Stimulated activated naive CD8-positive, alpha-beta T cell treated with anti-CD3 and anti-CD28 coated beads, Interleukin-15, Interleukin-2, amounts not matched to agents 100 U/mL and 50 U/mL, for 24 hours (primary cell): ENCODE measurements at regions not wholly inside any gene's neighbourhood (a gene's known extent, or its start where the extent isn't known, plus 50 kb on each side); places are given as distances from the start of the nearest gene placed in this dataset.

Source experiments
- ATAC-seq: fragments of 150-1000 bp; cut with Tn5 transposase; one replicate; pipeline ENCODE4 v1.10.0; 2021
- DNase-seq: peaks from one replicate; pipeline ENCODE4 v3.0.0; 2021

DNA sequence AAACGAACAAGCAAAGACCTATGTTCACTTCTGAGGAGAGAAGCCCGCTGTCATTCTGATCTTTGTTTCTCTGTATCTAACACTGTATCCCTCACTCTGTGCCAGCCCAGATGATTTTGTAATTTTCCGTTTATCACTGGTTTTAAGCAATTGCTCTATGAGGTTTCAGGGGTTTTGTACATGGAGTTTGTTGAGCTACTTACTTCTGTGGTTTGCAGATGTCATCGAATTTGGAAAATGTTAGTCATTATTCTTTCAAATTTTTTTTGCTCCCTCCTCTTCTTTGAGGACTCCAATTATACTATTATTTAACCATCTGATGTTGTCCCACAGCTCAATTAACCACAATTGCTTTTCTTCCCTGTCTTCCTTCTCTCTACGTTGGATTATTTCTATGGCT is 650.9 kb upstream of the IGFBP3 start:
- DNase-seq, result no peak

GRCh38 chr7:46569133-46569465 is 648.0 kb upstream of the IGFBP3 start:
- DNase-seq, result no peak
- ATAC-seq, result no peak

More for the DNA sequence above, 650.9 kb upstream of the IGFBP3 start:
- ATAC-seq, result no peak

GRCh38 chr7:46568420-46569132 is 647.5 kb upstream of the IGFBP3 start:
- no peak for DNase-seq
- ATAC-seq, result no peak

DNA sequence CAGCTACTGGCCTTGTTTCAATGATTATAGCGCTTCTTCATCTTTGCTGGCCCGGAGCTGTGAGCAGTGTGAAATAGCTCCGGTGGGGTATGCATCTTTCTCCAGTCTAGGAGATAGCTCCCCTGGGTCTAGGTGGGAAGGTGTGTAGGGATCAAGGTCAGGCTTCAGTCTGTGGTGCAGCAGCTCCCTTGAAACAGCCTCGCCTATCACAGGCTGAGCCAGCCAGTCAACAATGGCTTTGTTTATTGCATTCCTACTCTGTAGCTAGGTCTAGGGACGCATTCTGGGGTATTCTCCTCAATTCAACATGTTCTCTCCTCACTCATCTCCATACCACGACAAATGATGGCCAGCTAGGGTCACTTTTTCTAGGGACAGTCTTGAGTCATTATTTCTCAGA is 646.8 kb upstream of the IGFBP3 start:
- DNase-seq (no peak), ATAC-seq (no peak)

DNA sequence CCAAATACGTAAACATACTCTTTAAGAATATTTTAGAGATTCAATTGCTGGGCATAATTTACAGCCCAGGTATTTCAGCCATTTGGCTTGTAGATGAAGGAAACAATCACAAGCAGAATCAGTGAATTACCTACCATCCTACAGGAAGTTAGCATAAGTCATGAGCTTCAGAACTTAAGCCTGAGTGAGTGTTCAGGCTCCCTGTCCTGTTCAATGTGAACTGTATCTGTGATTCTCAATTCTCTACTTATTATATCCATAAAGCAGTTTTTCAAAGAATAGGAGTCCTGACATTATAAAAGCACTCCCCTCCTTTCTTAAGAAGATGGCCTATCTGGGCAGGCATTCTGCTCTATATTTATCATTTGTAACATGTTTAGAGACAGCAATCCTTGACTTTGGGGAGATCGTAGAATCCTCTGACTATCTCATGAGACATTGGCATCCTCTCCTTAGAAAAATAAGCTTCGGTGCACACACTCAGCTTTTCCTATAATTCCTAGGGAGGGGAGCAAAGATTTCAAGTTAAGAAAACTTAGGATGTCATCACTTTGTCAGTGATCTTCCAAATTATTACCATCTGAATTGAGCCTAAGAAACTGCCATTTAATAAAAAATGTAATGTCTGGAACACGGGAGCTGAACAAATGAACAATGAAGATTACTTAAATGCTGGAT is 645.2 kb upstream of the IGFBP3 start:
- DNase-seq (no peak), ATAC-seq (no peak)

- ATAC-seq (no peak), DNase-seq (no peak)
These were observed 644.4 kb upstream of the IGFBP3 start for GRCh38 chr7:46565253-46566096.

DNA sequence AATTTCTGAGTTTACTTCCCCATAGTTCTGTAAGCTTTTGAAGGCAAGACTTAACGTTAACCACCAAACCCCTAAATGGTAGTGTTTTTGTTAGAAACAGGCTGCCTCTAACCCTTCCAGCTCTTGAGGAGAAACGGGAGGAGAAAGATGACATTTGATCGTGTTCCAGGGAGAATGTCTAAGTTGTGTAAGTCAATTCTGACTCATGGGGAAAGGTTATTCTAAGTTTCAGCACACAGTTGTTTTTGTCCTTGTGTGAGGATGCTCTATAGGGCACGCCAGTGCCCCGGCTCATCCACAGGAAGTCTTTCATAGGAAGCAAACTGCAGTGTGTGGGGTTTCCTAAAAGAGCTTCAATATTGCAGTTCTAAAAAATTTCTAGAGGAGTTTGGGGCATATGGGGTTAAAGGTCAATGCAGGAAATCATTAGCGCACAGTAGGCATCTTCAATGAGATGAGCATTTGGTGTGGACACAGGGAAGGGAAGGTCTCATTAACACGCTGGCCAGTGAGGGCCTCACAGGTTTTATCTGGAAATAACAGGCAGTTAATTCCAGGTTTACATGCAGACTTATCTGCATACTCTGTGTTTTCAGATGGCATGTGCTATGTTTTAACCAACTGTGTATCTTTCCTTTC is 638.2 kb upstream of the IGFBP3 start:
- ATAC-seq (no peak), DNase-seq (no peak)

DNA sequence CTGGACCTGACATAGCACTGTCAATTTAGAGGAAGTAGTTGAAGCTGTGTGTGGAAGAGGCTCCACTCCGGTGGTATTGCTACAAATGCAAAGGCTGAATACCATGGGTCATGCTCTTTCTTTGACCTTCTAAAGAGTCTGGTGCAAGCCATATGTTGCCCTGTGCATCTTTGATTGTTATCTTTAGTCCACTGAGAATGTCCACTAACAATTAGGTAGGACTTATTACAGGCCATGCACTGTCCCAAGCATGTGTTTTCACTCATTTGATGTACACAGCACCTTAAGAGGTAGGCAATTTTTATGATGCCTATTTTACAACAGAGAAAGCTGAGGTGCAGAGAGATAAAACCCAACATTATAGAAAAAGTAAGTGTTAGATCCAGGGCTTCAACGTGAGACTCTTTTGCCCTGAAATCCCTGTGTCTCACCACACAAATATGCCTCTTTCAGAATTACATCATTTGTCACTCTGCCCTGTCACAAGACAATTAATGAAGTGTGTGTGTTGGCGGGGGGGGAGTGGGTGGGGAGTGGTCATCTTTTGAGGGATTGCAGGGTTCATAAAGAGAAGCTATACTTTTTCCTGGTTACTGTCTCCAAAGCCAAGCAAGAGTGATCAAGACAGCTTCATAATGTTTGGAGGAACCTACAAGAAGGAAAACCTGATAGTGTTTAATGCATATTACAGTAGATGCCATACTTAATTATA is 637.6 kb upstream of the IGFBP3 start:
- DNase-seq, result no peak
- no peak for ATAC-seq

- DNase-seq (no peak), ATAC-seq (no peak)
These were observed 636.7 kb upstream of the IGFBP3 start for GRCh38 chr7:46557781-46558180.

GRCh38 chr7:46557295-46557711 is 636.2 kb upstream of the IGFBP3 start:
- DNase-seq (no peak), ATAC-seq (no peak)

- DNase-seq, result no peak
These were observed 633.8 kb upstream of the IGFBP3 start for GRCh38 chr7:46554688-46555422.

DNA sequence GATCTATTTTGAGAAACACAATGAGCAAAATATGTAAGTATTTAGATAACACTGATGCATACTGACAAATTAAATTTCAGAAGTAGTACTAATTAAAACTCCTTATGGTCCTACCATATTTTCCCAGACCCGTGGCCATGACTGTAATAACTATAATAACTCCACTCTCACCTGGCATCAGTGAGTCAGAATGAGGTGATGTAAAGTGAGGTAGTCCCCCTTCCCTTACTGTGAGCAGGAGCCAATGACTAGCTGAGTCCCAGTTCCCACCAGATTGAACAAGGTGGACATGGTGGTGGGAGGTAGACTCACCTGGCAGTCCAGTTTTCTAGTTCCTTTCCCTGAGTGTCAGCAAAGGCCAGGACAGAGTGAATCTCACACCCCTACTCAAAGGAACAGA is 630.5 kb upstream of the IGFBP3 start:
- no peak for ATAC-seq

More at GRCh38 chr7:46554688-46555422, 633.8 kb upstream of the IGFBP3 start:
- no peak for ATAC-seq

GRCh38 chr7:46550864-46551263 is 629.8 kb upstream of the IGFBP3 start:
- no peak for DNase-seq
- no peak for ATAC-seq

More for the DNA sequence above, 630.5 kb upstream of the IGFBP3 start:
- no peak for DNase-seq

DNA sequence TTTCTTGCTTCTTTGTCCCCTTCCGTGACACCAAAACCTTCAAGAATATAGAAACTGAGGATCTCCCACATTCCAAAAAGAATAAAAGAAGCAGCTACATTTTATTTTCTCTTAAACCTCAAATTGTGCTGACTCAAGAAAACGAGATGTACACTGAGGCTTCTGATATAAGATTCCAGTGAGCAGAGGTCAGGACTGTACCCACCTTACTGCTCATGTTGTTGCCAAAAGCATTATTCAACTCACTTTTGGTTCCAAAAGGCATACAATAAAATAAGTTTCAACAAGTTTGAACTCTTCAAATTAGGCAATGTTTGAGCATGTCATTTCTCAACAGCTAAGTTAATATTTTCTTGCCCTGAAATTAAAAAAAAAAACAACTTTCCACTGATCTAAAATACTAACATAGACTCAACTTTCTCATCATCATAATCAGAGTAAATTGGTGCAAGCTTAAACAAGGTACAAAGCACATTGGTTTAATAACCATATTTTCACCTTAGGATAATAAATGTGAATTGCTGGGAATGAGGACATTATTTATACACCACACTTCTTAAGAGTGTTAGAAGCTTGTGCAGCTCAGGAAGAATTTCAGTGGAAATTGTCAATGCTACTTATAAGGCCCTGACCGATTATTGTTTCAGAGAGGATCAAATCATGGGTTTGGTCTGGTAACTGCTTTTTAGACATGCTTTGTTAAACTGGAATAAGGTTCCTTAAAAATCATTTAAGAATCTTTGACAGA is 629.0 kb upstream of the IGFBP3 start:
- DNase-seq, result no peak
- no peak for ATAC-seq

DNA sequence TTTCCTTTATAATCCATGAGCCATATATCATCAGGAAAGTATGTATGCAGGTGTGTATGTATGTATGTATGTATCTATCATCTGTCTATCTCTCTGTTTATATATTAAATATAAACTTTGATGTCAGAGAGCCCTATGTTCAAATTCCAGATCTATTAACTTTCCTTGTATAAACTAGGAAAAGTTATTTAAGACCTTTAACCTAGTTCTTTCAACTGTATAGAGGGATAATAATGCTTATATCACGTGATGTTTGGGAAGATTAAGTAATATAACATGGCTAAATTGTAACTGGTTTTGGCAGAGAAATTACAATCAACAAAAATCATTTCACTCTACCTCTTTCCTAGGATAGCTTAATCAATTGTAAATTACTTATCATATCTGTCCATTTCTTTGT is 628.3 kb upstream of the IGFBP3 start:
- DNase-seq (no peak), ATAC-seq (no peak)

- ATAC-seq, result no peak
- no peak for DNase-seq
These were observed 626.0 kb upstream of the IGFBP3 start for GRCh38 chr7:46547044-46547443.

DNA sequence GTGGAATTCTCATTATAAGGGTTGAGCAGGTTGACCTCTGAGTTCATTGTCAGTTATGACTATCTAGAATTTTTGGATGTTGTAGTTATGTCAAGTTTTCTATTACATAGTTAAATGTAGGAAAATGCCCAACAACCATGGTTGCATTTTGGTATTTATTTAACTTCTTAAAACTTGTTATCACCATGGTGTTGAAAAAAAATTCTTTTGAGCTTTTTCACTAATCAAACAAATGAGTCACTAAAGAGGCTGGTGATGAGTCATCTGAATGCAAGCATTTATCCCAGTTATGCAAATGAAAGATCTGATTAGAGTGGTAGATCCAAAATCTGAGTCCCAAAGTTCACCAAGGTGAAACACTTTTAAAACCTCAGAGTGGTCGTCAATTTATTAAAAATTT is 624.7 kb upstream of the IGFBP3 start:
- DNase-seq (no peak), ATAC-seq (no peak)

GRCh38 chr7:46544396-46545008 is 623.4 kb upstream of the IGFBP3 start:
- DNase-seq, result no peak

GRCh38 chr7:46542076-46542475 is 621.0 kb upstream of the IGFBP3 start:
- DNase-seq, result no peak
- ATAC-seq, result no peak

More at GRCh38 chr7:46544396-46545008, 623.4 kb upstream of the IGFBP3 start:
- no peak for ATAC-seq

- DNase-seq (no peak), ATAC-seq (no peak)
These were observed 618.9 kb upstream of the IGFBP3 start for GRCh38 chr7:46539892-46540483.
